Caco-2 (cell line): ENCODE measurements at regions not wholly inside any gene's neighbourhood (a gene's known extent, or its start where the extent isn't known, plus 50 kb on each side); places are given as distances from the start of the nearest gene placed in this dataset.

Experiments used
- BruUV-seq: library from RNA; stranded (reverse); fragments of 400-500 nt; replicated peaks from 2 replicates; lab custom pipeline; 2021; lab: Mats Ljungman, UMichigan
- CTCF ChIA-PET: fragments of 300-600 bp; sonication (Branson Sonifier 250); formaldehyde crosslinking; loops from one replicate; lab custom pipeline; 2022; ENCODE audit warnings: antibody characterized with exemption; lab: Charles Lee
- POLR2A ChIA-PET: fragments of 300-600 bp; sonication (Branson Sonifier 250); formaldehyde crosslinking; loops from one replicate; lab custom pipeline; 2022; ENCODE audit warnings: antibody characterized with exemption; lab: Charles Lee
- DNase-seq, 2 experiments: peaks; one replicate each; pipeline versions ENCODE4 v3.0.0 to v3.0.0-alpha.2; 2020 to 2022
- H3K27me3 ChIP-seq: replicated peaks from 2 replicates; pipeline ENCODE4 v1.6.0; 2011; ENCODE audit warnings: low read length; ENCODE audit not compliant: control insufficient read depth, insufficient read depth
- H3K36me3 ChIP-seq: 2 replicates; pipeline ENCODE4 v1.5.1; 2011; ENCODE audit warnings: low read length; ENCODE audit not compliant: control insufficient read depth, insufficient read depth
- H3K4me1 ChIP-seq: fragments of 250-450 bp; sonication (Bioruptor Pico); 2 replicates; pipeline ENCODE4 v1.5.1; 2020; ENCODE audit warnings: mild to moderate bottlenecking
- H3K4me3 ChIP-seq: 2 replicates; pipeline ENCODE4 v1.5.1; 2011; ENCODE audit warnings: low read depth, mild to moderate bottlenecking, control low read depth, low read length
- H3K9me3 ChIP-seq: fragments of 250-450 bp; sonication (Bioruptor Pico); 2 replicates; pipeline ENCODE4 v1.5.1; 2020; ENCODE audit warnings: mild to moderate bottlenecking, moderate library complexity
- H3K27ac Mint-ChIP-seq: one replicate; pipeline ENCODE4 v1.8.0; 2022; ENCODE audit warnings: mixed read lengths; ENCODE audit not compliant: unreplicated experiment
- H3K27me3 Mint-ChIP-seq: one replicate; pipeline ENCODE4 v1.8.0; 2022; ENCODE audit warnings: mixed read lengths; ENCODE audit not compliant: insufficient read depth, unreplicated experiment
- H3K36me3 Mint-ChIP-seq: one replicate; pipeline ENCODE4 v1.8.0; 2022; ENCODE audit warnings: mild to moderate bottlenecking, mixed read lengths; ENCODE audit not compliant: insufficient read depth, unreplicated experiment
- H3K4me1 Mint-ChIP-seq: one replicate; pipeline ENCODE4 v1.8.0; 2022; ENCODE audit warnings: low read depth, mixed read lengths; ENCODE audit not compliant: unreplicated experiment
- H3K4me3 Mint-ChIP-seq: one replicate; pipeline ENCODE4 v1.8.0; 2022; ENCODE audit warnings: mild to moderate bottlenecking, moderate library complexity, mixed read lengths; ENCODE audit not compliant: unreplicated experiment
- H3K9me3 Mint-ChIP-seq: one replicate; pipeline ENCODE4 v1.8.0; 2022; ENCODE audit warnings: mixed read lengths; ENCODE audit not compliant: unreplicated experiment
- intact Hi-C: fragments of 100-400 bp; cut with micrococcal nuclease; formaldehyde crosslinking; loops from one replicate; pipeline ENCODE4 v1.10.0; 2022; ENCODE audit not compliant: unreplicated experiment
- TF ChIP-seq, protein P1 (sequence below), 2 experiments: fragments of 200-600 bp in 1 of 2; IDR thresholded peaks; 1 replicate in 1 of 2; 2 replicates in 1 of 2; pipeline versions ENCODE4 v1.5.1 to v1.8.0; 2011 to 2022; ENCODE audit warnings: antibody characterized with exemption in 1 of 2, control low read depth in 1 of 2, inconsistent platforms in 1 of 2, low read depth in 1 of 2, low read length in 1 of 2, mild to moderate bottlenecking in 1 of 2, moderate library complexity in 1 of 2; ENCODE audit not compliant: insufficient read depth in 1 of 2, severe bottlenecking in 1 of 2, unreplicated experiment in 1 of 2

DNA sequence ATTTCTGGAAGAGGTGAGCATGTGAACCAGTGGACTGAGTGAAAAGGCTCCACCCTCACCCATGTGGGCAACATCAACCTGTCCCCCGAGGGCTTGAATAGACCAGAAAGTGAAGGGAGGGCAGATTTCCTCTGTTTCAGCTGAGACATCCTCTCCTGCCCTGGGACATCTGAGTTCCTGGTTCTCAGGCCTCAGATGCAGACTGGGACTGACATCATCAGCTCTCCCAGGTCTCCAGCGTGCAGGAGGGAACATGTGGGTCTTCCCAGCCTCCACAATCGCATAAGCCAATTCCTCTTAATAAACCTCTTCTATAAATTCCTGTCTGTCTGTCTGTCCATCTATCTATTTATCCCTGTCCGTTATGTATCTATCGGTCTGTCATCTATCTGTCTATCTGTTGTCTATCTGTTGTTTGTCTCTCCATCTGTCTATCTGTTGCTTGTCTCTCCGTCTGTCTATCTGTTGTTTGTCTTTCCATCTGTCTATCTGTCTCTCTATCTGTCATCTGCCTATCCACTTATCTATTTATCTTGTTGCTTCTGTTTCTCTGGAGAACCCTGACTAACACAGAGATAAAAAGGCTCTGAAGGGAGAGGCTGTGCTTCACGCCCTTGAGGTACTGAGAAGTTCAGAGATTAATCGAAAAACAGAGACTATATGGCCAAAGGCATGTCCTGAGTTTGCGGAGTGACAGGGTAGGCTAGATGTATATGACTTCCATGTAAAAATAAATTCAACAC, 140.3 kb upstream of the PFKP start:
- POLR2A ChIA-PET, result no interaction called here
- TF ChIP-seq, protein P1, sequence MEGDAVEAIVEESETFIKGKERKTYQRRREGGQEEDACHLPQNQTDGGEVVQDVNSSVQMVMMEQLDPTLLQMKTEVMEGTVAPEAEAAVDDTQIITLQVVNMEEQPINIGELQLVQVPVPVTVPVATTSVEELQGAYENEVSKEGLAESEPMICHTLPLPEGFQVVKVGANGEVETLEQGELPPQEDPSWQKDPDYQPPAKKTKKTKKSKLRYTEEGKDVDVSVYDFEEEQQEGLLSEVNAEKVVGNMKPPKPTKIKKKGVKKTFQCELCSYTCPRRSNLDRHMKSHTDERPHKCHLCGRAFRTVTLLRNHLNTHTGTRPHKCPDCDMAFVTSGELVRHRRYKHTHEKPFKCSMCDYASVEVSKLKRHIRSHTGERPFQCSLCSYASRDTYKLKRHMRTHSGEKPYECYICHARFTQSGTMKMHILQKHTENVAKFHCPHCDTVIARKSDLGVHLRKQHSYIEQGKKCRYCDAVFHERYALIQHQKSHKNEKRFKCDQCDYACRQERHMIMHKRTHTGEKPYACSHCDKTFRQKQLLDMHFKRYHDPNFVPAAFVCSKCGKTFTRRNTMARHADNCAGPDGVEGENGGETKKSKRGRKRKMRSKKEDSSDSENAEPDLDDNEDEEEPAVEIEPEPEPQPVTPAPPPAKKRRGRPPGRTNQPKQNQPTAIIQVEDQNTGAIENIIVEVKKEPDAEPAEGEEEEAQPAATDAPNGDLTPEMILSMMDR (IDR thresholded peaks at IDR 0.05; ENCODE audit: insufficient read depth in 1 of 2, low read depth in 1 of 2, low read length in 1 of 2, severe bottlenecking in 1 of 2, unreplicated experiment in 1 of 2), result no peak
- no peak overlapping the region for H3K4me3 ChIP-seq
- peaks cover 13% of the 10 kb centered on the region for H3K27me3 Mint-ChIP-seq
- H3K4me1 Mint-ChIP-seq, result no peaks in the 10 kb centered on the region
- no peaks in the 10 kb centered on the region for H3K36me3 Mint-ChIP-seq
- no peaks in the 10 kb centered on the region for H3K9me3 Mint-ChIP-seq
- H3K36me3 ChIP-seq, result no peaks in the 10 kb centered on the region
- H3K4me1 ChIP-seq, result no peaks in the 10 kb centered on the region
- no TSS peak for BruUV-seq
- peaks cover 4% of the 10 kb centered on the region; the same call in 1 of the 2 replicates for H3K9me3 ChIP-seq
- DNase-seq, result no peak
- CTCF ChIA-PET, result interaction anchor here (2.7 kb wide), 1 partner anchor 117 kb away, joined by 23 read pairs; no protein-coding TSS in a partner anchor
- H3K27me3 ChIP-seq, result no peaks in the 10 kb centered on the region
- intact Hi-C loops, result no loop called here
- H3K27ac Mint-ChIP-seq, result no peak overlapping the region
- no peak overlapping the region for H3K4me3 Mint-ChIP-seq

DNA sequence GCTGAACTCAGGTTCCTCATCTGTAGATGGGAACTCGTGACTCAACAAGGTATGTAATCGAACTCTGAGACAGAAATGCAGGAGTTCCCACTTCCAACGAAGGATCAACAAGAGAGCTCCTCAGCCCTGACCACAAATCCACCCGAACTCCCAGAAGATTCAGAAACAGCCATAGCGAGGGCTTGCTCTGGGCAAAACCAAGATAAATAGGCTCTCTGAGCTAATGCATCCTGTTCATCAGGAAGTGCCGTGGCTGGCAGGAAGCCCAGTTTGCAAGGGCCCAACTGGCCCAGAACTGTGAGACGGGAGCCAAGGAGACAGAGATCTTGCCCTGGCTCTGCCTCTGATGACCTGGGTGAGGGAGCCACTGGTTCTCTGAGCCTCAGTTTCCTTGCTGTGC, 141.7 kb upstream of the PFKP start:
- TF ChIP-seq, protein P1 (IDR thresholded peaks at IDR 0.05; ENCODE audit: insufficient read depth in 1 of 2, low read depth in 1 of 2, low read length in 1 of 2, severe bottlenecking in 1 of 2, unreplicated experiment in 1 of 2), result no peak
- Histone ChIP-seq H3K27me3 (no peaks in the 10 kb centered on the region; the same call in 1 of the 2 replicates), H3K36me3 (no peaks in the 10 kb centered on the region), H3K9me3 (no peaks in the 10 kb centered on the region; the same call in 1 of the 2 replicates), H3K4me1 (no peaks in the 10 kb centered on the region), H3K4me3 (no peak overlapping the region)
- Mint-ChIP-seq H3K27me3 (peaks cover 22% of the 10 kb centered on the region), H3K36me3 (no peaks in the 10 kb centered on the region), H3K4me3 (no peak overlapping the region), H3K27ac (no peak overlapping the region), H3K9me3 (no peaks in the 10 kb centered on the region), H3K4me1 (no peaks in the 10 kb centered on the region)
- POLR2A ChIA-PET, result no interaction called here
- intact Hi-C loops, result no loop called here
- no peak for DNase-seq
- no TSS peak for BruUV-seq
- CTCF ChIA-PET, result interaction anchor here (0.6 kb wide), 1 partner anchor 716 kb away, joined by 3 read pairs; no protein-coding TSS in a partner anchor

DNA sequence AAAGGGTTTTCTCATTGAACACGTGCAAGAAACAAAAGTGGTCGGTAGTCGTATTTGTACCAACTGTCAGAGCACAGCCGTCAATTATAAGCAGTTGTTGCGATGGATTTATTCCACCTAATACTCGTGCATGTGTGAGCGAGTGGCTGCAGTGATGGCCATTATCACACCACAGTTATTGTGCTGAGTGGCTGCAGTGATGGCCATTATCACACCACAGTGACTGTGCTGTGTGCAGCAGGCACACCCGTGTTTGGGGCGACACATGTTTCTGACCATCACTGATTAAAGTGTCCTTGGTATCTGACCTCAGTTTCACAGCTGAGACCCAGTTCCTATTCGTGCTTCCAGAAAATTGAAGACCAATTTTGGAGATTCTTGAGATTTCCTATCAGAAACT, 142.9 kb upstream of the PFKP start:
- Mint-ChIP-seq H3K27ac (no peak overlapping the region), H3K36me3 (no peaks in the 10 kb centered on the region), H3K4me3 (no peak overlapping the region), H3K4me1 (no peaks in the 10 kb centered on the region), H3K27me3 (peaks cover 22% of the 10 kb centered on the region), H3K9me3 (no peaks in the 10 kb centered on the region)
- Histone ChIP-seq H3K27me3 (no peaks in the 10 kb centered on the region; the same call in 1 of the 2 replicates), H3K9me3 (no peaks in the 10 kb centered on the region; the same call in 1 of the 2 replicates), H3K36me3 (no peaks in the 10 kb centered on the region), H3K4me1 (no peaks in the 10 kb centered on the region), H3K4me3 (no peak overlapping the region)
- TF ChIP-seq, protein P1 (IDR thresholded peaks at IDR 0.05; ENCODE audit: insufficient read depth in 1 of 2, low read depth in 1 of 2, low read length in 1 of 2, severe bottlenecking in 1 of 2, unreplicated experiment in 1 of 2), result no peak
- intact Hi-C loops, result no loop called here
- POLR2A ChIA-PET, result no interaction called here
- BruUV-seq, result no TSS peak
- no peak for DNase-seq
- CTCF ChIA-PET, result no interaction called here
